NCI-H2196 (cell line): ENCODE measurements at regions not wholly inside any gene's neighbourhood (a gene's known extent, or its start where the extent isn't known, plus 50 kb on each side); places are given as distances from the start of the nearest gene placed in this dataset.

Experiments used
- DNase-seq: peaks from one replicate; lab custom pipeline; 2025; ENCODE audit not compliant: unreplicated experiment; lab: John Stamatoyannopoulos, UW

DNA sequence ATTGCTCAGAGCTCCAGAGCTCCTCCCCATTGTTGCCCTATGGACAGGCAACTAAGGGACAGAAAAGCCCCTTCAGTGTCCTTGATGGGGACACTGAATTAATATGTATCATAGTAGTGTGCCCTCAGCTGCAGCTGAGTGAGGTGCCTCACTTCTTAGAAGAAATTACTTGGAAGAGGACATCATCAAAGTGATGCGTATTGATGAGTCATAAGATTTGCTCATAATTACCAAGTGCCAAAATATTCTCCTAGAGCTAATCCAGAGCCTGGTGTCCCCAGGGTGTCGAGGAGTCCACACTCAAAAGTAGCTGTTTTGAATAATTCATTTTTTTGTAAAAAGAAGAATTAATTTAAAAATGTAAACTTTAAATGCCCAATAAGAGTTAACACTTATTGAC is 200.7 kb upstream of the SEMA6D start:
- DNase-seq: no peak

GRCh38 chr15:47516972-47517371 is 200.3 kb upstream of the SEMA6D start:
- no peak for DNase-seq

- DNase-seq: no peak
Observed at GRCh38 chr15:47517737-47518136, 199.6 kb upstream of the SEMA6D start.

DNA sequence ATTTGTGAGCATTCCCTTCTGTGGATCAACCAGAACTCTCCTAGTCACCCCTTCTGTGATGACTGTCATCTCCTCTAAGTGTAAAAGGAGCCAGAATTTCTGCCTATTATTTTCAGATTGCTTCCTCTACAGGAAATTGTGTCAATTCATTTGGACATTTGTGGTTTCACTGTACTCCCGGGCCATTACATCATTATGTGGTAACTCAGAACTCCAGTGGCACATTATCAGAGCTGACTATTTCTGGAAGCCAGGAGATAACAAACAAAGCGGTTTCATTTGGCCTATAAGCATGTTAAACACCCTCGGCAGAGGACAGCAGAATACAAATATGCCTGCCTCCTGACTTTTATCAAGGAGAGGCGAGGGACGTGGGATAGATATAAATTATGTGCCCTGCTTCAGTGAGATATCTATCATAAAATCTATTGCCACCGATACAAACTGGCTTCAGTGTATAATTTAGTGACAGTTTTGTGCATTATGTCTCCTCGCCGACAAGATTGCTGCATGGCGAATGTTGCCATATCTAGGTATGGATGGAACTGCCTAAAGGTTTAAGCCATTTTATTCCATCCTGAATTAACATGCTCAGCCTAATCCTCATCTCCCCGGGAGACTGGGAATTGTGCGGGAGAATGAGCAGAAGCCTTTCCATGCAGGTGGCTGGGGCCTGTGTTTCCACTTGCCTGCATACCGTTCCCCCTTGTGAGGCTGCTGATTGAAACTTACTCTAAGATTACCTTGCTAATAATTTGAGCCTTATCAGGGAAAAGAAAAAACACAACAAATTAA is 193.4 kb upstream of the SEMA6D start:
- DNase-seq: peak; percentile 3

DNA sequence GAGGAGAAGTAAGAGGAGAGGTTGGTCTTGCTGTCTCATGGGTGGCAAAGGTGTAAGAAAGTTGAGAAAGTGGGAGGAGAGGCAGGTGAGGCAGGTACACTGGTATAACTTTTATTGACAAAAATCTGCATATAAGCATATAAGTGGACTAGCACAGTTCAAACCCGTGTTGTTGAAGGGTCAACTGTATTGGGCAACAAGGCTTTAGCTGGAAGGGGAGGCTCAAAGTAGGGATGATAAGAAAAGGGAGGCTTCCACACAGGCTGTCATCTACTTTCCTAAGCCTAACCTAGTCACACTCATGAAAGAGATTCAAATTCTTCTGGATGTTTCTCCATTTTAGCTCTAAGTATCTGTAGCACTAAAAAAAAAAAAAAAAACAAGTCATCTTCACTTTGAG is 188.1 kb upstream of the SEMA6D start:
- DNase-seq: no peak

- no peak for DNase-seq
Observed at GRCh38 chr15:47534673-47535072, 182.6 kb upstream of the SEMA6D start.

DNA sequence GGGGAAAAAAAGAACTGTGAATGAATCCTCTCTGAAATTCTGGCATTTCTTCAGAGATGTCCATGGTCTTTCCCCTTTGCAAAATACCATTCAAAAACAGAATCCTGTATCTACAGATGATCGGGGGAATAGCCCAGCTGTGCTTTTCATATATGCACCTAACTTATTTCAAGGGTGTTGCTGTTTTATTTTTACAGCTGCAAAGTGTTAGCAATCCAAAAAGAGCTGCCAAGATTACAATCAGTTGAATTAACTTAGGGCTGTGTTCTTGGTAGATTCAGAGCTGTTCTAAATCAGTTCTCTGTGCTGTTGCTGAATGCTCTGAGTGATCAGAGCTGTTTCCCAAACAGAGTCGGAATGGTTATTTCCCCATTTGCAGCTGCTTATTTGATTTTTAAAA is 175.7 kb upstream of the SEMA6D start:
- no peak for DNase-seq

DNA sequence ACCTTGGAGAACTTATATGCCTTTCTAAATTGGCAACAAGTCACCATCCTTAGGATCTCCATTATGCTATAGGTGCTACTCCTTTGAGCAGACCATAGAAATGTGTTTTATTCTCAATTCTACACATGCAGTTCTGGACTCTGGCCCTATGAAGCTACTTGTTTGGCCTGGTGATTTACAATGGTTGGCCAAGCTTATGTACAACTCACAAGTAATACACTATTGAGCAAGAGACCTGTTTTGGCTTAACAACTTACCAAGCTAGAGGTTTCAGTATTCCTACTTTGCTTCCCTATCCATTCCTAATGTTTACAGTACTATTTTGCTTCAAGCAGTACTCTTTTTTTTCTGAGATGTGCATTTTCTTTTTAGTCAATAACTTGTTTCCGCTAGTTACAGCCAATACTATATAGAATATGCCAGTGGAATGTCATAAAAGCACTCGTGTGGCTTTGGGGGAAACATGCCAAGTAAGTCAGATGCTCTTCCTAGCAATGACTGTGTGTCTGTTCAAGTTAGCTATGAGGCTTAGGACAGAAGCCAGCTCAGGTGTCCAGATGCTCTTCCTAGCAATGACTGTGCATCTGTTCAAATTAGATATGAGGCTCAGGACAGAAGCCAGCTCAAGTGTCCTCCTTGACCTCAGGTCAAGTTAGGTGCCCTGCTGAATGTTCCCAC is 174.9 kb upstream of the SEMA6D start:
- DNase-seq: peak; percentile 30

DNA sequence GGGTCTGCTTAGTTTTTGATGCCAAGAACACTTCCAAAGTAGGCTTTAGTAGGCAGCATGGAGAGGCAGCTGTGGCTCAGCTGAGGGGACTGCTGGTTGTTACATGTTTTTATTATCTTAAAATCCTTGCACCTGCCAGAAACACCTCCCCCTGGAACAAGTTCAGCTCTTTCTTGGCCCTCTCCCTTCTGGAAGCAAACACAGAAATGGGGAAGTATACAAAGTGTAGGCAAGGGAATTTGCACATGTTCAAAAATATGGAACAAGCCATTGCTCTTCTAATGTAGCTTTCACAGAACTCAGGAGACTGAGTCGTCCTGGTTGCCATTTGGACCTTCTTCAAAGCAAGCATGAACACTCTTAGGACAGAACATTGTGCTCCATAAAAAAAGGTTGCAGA is 169.1 kb upstream of the SEMA6D start:
- DNase-seq: peak; percentile 20

DNA sequence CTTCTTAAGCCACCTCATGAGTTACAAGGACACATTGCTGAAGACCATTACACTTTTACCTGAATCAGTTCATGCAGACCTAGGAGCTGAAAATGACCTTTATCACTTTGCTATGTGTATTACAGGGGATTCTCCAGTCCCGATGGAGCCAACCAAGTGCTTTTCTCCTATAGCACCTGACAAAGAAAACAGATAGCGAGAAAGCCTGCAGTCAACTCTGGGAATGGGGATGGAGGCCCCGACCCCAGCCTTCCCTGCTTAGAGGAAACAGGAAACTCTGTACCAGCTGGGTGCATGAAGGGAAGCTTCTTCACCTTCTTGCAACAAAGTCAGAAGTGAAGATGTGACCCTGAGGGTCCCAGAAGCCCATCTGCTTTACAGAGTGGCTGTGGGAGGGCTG is 168.3 kb upstream of the SEMA6D start:
- no peak for DNase-seq

GRCh38 chr15:47551079-47551478 is 166.2 kb upstream of the SEMA6D start:
- DNase-seq: no peak

- DNase-seq: no peak
Observed at GRCh38 chr15:47551546-47551945, 165.8 kb upstream of the SEMA6D start.

DNA sequence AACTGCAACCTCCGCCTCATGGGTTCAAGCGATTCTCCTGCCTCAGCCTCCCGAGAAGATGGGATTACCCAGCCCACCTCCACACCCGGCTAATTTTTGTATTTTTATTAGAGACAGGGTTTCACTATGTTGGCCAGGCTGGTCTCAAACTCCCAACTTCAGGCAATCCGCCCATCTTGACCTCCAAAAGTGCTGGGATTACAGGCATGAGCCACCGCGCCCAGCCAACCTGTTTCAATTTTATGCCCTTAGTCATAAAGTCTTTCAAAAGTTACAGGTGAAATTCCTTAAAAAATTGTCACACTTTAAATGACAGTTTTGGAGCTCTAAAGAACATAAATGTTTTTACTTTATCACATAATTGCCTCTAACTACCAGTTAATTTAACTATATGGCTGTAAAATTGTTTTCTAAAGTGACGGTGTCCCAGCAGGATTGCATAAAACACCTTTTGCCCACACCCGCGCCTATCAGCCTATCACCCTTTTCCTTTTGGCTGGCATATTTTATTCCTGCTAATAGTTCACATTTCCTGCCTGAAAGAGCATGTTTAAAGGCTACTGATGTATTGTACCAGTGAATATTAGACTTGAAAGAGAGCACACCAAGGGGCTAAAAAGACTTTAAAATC is 164.2 kb upstream of the SEMA6D start:
- DNase-seq: no peak

GRCh38 chr15:47553947-47554346 is 163.4 kb upstream of the SEMA6D start:
- no peak for DNase-seq

GRCh38 chr15:47561102-47561501 is 156.2 kb upstream of the SEMA6D start:
- DNase-seq: no peak

DNA sequence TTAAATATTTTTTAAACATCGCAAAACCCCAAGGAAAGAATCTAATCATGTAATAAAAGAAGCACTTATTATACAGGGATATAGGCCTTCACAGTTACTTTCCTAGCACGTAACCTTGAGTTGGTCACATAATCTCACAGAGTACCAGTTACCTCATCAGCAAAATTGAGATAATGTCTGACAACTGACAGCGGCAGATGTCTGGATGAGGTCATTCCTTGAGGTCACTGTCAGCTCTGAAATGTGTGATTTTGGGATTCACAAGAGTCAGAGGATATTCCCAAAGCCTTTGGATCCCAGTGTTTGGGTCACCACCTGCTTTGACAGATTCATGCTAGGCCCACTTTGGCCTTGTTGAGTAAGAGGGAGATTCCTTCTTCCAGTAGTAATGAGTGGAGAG is 151.4 kb upstream of the SEMA6D start:
- no peak for DNase-seq

GRCh38 chr15:47566610-47567009 is 150.7 kb upstream of the SEMA6D start:
- DNase-seq: no peak

DNA sequence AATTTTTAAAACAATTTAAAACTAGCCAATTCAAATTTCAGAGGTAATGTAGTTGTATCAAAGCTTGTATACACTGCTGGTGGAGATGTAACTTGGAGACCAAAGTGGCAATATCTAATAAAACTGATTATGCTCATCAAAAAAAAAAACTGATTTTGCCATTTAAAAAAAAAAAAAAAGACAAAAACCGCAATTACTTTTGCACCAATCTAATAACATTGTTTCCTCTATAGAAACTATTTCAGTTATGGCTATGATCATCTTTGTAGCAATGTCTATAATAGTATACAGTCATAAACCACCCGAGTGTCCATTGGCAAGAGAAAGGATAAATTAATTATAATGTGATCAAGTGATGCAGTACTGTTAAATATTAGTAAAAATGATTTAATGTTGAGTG is 149.3 kb upstream of the SEMA6D start:
- DNase-seq: no peak

DNA sequence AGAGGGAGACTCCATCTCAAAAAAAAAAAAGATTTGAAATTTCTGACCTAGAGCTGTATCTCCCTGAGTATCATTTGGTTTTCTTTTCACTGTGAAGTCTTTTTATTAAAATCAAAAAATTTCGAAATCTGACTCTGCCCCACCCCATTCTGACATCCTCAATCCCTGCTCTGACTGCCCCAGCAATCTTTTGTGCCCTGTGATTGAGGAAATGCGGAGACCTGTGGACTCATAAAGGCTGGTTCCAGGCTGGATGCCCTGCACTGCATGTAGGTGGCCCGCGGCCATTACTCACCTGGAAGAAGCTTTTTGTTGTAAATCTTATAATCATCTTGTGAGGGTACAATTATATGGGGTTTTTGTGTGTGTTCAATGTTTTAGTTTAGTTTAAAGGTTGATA is 147.3 kb upstream of the SEMA6D start:
- DNase-seq: no peak

- DNase-seq: no peak
Observed at GRCh38 chr15:47570451-47570850, 146.9 kb upstream of the SEMA6D start.

DNA sequence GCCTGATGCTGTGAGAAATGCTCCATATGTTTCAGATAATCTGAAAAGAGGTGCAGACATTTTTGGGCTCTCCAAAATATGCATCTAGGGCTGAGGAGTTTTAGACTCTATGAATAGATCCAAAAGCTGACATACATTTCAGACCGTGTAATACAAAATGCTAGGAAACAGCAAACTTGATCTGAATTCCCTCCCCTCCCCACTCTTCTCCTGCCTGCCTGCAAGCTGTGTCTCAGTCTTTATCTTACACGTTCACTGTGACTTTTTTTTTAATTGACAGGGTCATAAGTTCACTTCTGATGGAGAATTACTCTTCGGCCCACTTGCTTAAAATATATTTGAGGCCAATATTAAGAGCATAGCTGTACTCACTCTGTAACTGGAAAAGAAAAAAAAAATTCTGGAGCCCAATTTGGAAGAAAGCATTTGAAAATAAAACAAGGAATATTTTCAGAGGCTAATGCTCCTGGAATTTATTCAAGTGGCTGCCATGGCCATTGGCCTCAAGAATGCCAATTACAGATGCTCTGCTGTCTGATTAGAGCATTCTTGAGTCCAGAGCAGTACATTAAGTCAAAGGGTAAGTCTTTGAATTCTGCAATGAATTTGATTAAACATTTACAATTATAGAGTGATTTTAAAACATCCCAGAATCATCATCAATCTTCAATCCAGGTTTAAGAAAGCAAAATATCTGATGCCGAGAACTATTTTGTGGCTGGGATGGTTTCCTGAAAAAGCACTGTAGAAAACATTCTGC is 146.2 kb upstream of the SEMA6D start:
- DNase-seq: no peak

- no peak for DNase-seq
Observed at GRCh38 chr15:47573673-47574072, 143.6 kb upstream of the SEMA6D start.
